OCI-LY1 (cell line): ENCODE measurements at regions not wholly inside any gene's neighbourhood (a gene's known extent, or its start where the extent isn't known, plus 50 kb on each side); places are given as distances from the start of the nearest gene placed in this dataset.

Experiments
- H2AFZ ChIP-seq: fragments of 200-600 bp; sonication (generic), shearing (Covaris generic); 2 replicates; pipeline ENCODE4 v1.6.0; 2014; ENCODE audit warnings: antibody characterized with exemption, mild to moderate bottlenecking, low read length
- H3F3A ChIP-seq: fragments of 200-600 bp; sonication (generic), shearing (Covaris generic); 2 replicates; pipeline ENCODE4 v1.6.0; 2014; ENCODE audit warnings: mild to moderate bottlenecking, antibody characterized with exemption, low read length, moderate library complexity; ENCODE audit not compliant: insufficient read depth
- H3K27ac ChIP-seq: fragments of 200-600 bp; sonication (generic); 2 replicates; pipeline ENCODE4 v1.5.1; 2014; ENCODE audit warnings: low read length, mixed run types, mild to moderate bottlenecking, low read depth; ENCODE audit not compliant: poor library complexity, severe bottlenecking
- H3K27me3 ChIP-seq: fragments of 200-600 bp; sonication (generic); 2 replicates; pipeline ENCODE4 v1.6.0; 2014; ENCODE audit warnings: antibody characterized with exemption, mild to moderate bottlenecking, low read length, moderate library complexity; ENCODE audit not compliant: insufficient read depth
- H3K36me3 ChIP-seq: fragments of 200-600 bp; sonication (generic); 2 replicates; pipeline ENCODE4 v1.6.1; 2014; ENCODE audit warnings: mild to moderate bottlenecking, antibody characterized with exemption, low read length, moderate library complexity, mixed read lengths; ENCODE audit not compliant: insufficient read depth
- H3K4me1 ChIP-seq: fragments of 200-600 bp; sonication (generic); 2 replicates; pipeline ENCODE4 v1.5.1; 2014; ENCODE audit warnings: mild to moderate bottlenecking, low read length, moderate library complexity; ENCODE audit not compliant: insufficient read depth, severe bottlenecking
- H3K4me2 ChIP-seq: fragments of 200-600 bp; sonication (generic), shearing (Covaris generic); 2 replicates; pipeline ENCODE4 v1.6.1; 2014; ENCODE audit warnings: low read length
- H3K4me3 ChIP-seq: fragments of 200-600 bp; sonication (generic); 2 replicates; pipeline ENCODE4 v1.5.1; 2014; ENCODE audit warnings: low read length, low read depth, mild to moderate bottlenecking, mixed read lengths; ENCODE audit not compliant: poor library complexity, severe bottlenecking
- H3K79me2 ChIP-seq: fragments of 200-600 bp; shearing (Covaris generic); 2 replicates; pipeline ENCODE4 v1.6.1; 2016; ENCODE audit warnings: mixed run types, low read length, mixed read lengths; ENCODE audit not compliant: insufficient read depth
- H3K9ac ChIP-seq: fragments of 200-600 bp; sonication (generic), shearing (Covaris generic); 2 replicates; pipeline ENCODE4 v1.6.1; 2014; ENCODE audit warnings: mild to moderate bottlenecking, low read length, mixed read lengths
- H3K9me2 ChIP-seq: fragments of 200-600 bp; sonication (generic), shearing (Covaris generic); 2 replicates; pipeline ENCODE4 v1.6.1; 2014; ENCODE audit warnings: low read depth, mild to moderate bottlenecking, low read length, mixed read lengths
- H3K9me3 ChIP-seq: fragments of 200-600 bp; shearing (Covaris generic); 2 replicates; pipeline ENCODE4 v1.6.1; 2014; ENCODE audit warnings: low read length, mixed read lengths
- H4K20me1 ChIP-seq: fragments of 200-600 bp; sonication (generic), shearing (Covaris generic); 2 replicates; pipeline ENCODE4 v1.6.0; 2016; ENCODE audit warnings: mild to moderate bottlenecking, low read length; ENCODE audit not compliant: insufficient read depth
- EZH2 ChIP-seq: fragments of 200-600 bp; sonication (generic), shearing (Covaris generic); IDR thresholded peaks from 2 replicates; pipeline ENCODE4 v1.8.0; 2017; ENCODE audit warnings: borderline replicate concordance, mixed run types, mild to moderate bottlenecking, antibody characterized with exemption, low read length, moderate library complexity, mixed read lengths
- TF ChIP-seq, protein P1 (sequence below): fragments of 200-600 bp; sonication (generic), shearing (Covaris generic); IDR thresholded peaks from 2 replicates; pipeline ENCODE4 v1.5.1; 2017; ENCODE audit warnings: mild to moderate bottlenecking, antibody characterized with exemption, low read length, moderate library complexity, mixed read lengths

GRCh38 chr4:112968451-112969159 lies 80.8 kb upstream of the ANK2 start:
- Histone ChIP-seq H3K36me3 (no peaks in the 10 kb centered on the region), H2AFZ (no peak overlapping the region), H3K9ac (no peak overlapping the region), H3K79me2 (no peaks in the 10 kb centered on the region), H3F3A (no peaks in the 10 kb centered on the region), H3K9me2 (no peaks in the 10 kb centered on the region), H3K4me1 (no peaks in the 10 kb centered on the region), H3K4me2 (no peak overlapping the region), H3K27ac (no peak overlapping the region), H4K20me1 (no peaks in the 10 kb centered on the region), H3K27me3 (no peaks in the 10 kb centered on the region), H3K9me3 (no peaks in the 10 kb centered on the region), H3K4me3 (no peak overlapping the region)
- TF ChIP-seq EZH2 = no peak
- TF ChIP-seq, protein P1, sequence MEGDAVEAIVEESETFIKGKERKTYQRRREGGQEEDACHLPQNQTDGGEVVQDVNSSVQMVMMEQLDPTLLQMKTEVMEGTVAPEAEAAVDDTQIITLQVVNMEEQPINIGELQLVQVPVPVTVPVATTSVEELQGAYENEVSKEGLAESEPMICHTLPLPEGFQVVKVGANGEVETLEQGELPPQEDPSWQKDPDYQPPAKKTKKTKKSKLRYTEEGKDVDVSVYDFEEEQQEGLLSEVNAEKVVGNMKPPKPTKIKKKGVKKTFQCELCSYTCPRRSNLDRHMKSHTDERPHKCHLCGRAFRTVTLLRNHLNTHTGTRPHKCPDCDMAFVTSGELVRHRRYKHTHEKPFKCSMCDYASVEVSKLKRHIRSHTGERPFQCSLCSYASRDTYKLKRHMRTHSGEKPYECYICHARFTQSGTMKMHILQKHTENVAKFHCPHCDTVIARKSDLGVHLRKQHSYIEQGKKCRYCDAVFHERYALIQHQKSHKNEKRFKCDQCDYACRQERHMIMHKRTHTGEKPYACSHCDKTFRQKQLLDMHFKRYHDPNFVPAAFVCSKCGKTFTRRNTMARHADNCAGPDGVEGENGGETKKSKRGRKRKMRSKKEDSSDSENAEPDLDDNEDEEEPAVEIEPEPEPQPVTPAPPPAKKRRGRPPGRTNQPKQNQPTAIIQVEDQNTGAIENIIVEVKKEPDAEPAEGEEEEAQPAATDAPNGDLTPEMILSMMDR = no peak

- Histone ChIP-seq H3F3A (no peaks in the 10 kb centered on the region), H3K4me3 (no peak overlapping the region), H3K9me3 (no peaks in the 10 kb centered on the region), H4K20me1 (no peaks in the 10 kb centered on the region), H3K9me2 (no peaks in the 10 kb centered on the region), H2AFZ (no peak overlapping the region), H3K79me2 (no peaks in the 10 kb centered on the region), H3K27me3 (no peaks in the 10 kb centered on the region), H3K27ac (no peak overlapping the region), H3K4me2 (no peak overlapping the region), H3K9ac (no peak overlapping the region), H3K4me1 (no peaks in the 10 kb centered on the region), H3K36me3 (no peaks in the 10 kb centered on the region)
- TF ChIP-seq EZH2 = no peak
- TF ChIP-seq, protein P1 = no peak
These were observed 78.5 kb upstream of the ANK2 start for GRCh38 chr4:112970903-112971302.

- no peak overlapping the region for H2AFZ ChIP-seq
- H3K9me2 ChIP-seq = no peaks in the 10 kb centered on the region
- no peaks in the 10 kb centered on the region for H4K20me1 ChIP-seq
- H3K9ac ChIP-seq = no peak overlapping the region
- no peaks in the 10 kb centered on the region for H3K4me1 ChIP-seq
- H3K27ac ChIP-seq = no peak overlapping the region
- H3K27me3 ChIP-seq = no peaks in the 10 kb centered on the region
- H3F3A ChIP-seq = no peaks in the 10 kb centered on the region
- no peaks in the 10 kb centered on the region for H3K79me2 ChIP-seq
- TF ChIP-seq EZH2 = no peak
- TF ChIP-seq, protein P1 = no peak
- no peak overlapping the region for H3K4me3 ChIP-seq
- H3K9me3 ChIP-seq = no peaks in the 10 kb centered on the region
- H3K36me3 ChIP-seq = no peaks in the 10 kb centered on the region
- no peak overlapping the region for H3K4me2 ChIP-seq
These were observed 75.7 kb upstream of the ANK2 start for GRCh38 chr4:112973750-112974251.
